Epithelial cell of esophagus (primary cell): ENCODE measurements at regions not wholly inside any gene's neighbourhood (a gene's known extent, or its start where the extent isn't known, plus 50 kb on each side); places are given as distances from the start of the nearest gene placed in this dataset.

Experiments used
- DNase-seq: peaks from one replicate; pipeline ENCODE4 v3.0.0; 2010; ENCODE audit warnings: low read depth
- H3K4me3 ChIP-seq: 2 replicates; pipeline ENCODE4 v1.5.1; 2011; ENCODE audit warnings: mild to moderate bottlenecking, low read length, control low read depth
- CTCF ChIP-seq: IDR thresholded peaks from 2 replicates; pipeline ENCODE4 v1.5.1; 2011; ENCODE audit warnings: low read depth, mild to moderate bottlenecking, low read length, control low read depth, inconsistent platforms; ENCODE audit not compliant: insufficient read depth; ENCODE audit errors: missing control alignments

- no peak for TF ChIP-seq CTCF
- DNase-seq = peak; percentile 6
- no peak overlapping the region for H3K4me3 ChIP-seq
Observed at GRCh38 chr1:234926559-234927311, 201.9 kb downstream of the TOMM20 start.

- TF ChIP-seq CTCF = no peak
- no peak overlapping the region for H3K4me3 ChIP-seq
- DNase-seq = no peak
Observed at GRCh38 chr1:234926264-234926558, 202.4 kb downstream of the TOMM20 start.

- DNase-seq = peak; percentile 97
- no peak for TF ChIP-seq CTCF
- H3K4me3 ChIP-seq = no peak overlapping the region
Observed at GRCh38 chr1:234925440-234926263, 203.0 kb downstream of the TOMM20 start.

GRCh38 chr1:234924450-234925355 lies 203.9 kb downstream of the TOMM20 start:
- no peak for TF ChIP-seq CTCF
- DNase-seq = no peak
- no peak overlapping the region for H3K4me3 ChIP-seq

GRCh38 chr1:234923626-234924025 lies 205.0 kb downstream of the TOMM20 start:
- no peak for DNase-seq
- no peak for TF ChIP-seq CTCF
- no peak overlapping the region for H3K4me3 ChIP-seq

GRCh38 chr1:234922987-234923386 lies 205.7 kb downstream of the TOMM20 start:
- TF ChIP-seq CTCF = no peak
- no peak for DNase-seq
- H3K4me3 ChIP-seq = no peak overlapping the region
